ENCODE measurements at regions not wholly inside any gene's neighbourhood (a gene's known extent, or its start where the extent isn't known, plus 50 kb on each side); places are given as distances from the start of the nearest gene placed in this dataset.

GRCh38 chr20:12596863-12597262 lies 411.9 kb upstream of the SPTLC3 start:
- DNase-seq (ENCODE audit: low spot score, unreplicated experiment) = no peak
- no peaks in the 10 kb centered on the region for H3K27me3 Mint-ChIP-seq
- H3K4me1 Mint-ChIP-seq (ENCODE audit: low read depth) = peaks cover 17% of the 10 kb centered on the region
- no peaks in the 10 kb centered on the region for H3K36me3 Mint-ChIP-seq (ENCODE audit: insufficient read depth)
- H3K4me3 Mint-ChIP-seq (ENCODE audit: low read depth) = no peak overlapping the region
- no peaks in the 10 kb centered on the region for H3K9me3 Mint-ChIP-seq (ENCODE audit: low read depth)
- TF ChIP-seq, protein P1, sequence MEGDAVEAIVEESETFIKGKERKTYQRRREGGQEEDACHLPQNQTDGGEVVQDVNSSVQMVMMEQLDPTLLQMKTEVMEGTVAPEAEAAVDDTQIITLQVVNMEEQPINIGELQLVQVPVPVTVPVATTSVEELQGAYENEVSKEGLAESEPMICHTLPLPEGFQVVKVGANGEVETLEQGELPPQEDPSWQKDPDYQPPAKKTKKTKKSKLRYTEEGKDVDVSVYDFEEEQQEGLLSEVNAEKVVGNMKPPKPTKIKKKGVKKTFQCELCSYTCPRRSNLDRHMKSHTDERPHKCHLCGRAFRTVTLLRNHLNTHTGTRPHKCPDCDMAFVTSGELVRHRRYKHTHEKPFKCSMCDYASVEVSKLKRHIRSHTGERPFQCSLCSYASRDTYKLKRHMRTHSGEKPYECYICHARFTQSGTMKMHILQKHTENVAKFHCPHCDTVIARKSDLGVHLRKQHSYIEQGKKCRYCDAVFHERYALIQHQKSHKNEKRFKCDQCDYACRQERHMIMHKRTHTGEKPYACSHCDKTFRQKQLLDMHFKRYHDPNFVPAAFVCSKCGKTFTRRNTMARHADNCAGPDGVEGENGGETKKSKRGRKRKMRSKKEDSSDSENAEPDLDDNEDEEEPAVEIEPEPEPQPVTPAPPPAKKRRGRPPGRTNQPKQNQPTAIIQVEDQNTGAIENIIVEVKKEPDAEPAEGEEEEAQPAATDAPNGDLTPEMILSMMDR (IDR thresholded peaks at IDR 0.05; ENCODE audit: unreplicated experiment) = no peak
- H3K27ac Mint-ChIP-seq = no peak overlapping the region

GRCh38 chr20:12597551-12597950 lies 411.2 kb upstream of the SPTLC3 start:
- no peaks in the 10 kb centered on the region for H3K9me3 Mint-ChIP-seq (ENCODE audit: low read depth)
- no peaks in the 10 kb centered on the region for H3K36me3 Mint-ChIP-seq (ENCODE audit: insufficient read depth)
- TF ChIP-seq, protein P1 (IDR thresholded peaks at IDR 0.05; ENCODE audit: unreplicated experiment) = no peak
- no peak overlapping the region for H3K4me3 Mint-ChIP-seq (ENCODE audit: low read depth)
- peaks cover 15% of the 10 kb centered on the region for H3K4me1 Mint-ChIP-seq (ENCODE audit: low read depth)
- no peaks in the 10 kb centered on the region for H3K27me3 Mint-ChIP-seq
- no peak for DNase-seq (ENCODE audit: low spot score, unreplicated experiment)
- H3K27ac Mint-ChIP-seq = no peak overlapping the region

DNA sequence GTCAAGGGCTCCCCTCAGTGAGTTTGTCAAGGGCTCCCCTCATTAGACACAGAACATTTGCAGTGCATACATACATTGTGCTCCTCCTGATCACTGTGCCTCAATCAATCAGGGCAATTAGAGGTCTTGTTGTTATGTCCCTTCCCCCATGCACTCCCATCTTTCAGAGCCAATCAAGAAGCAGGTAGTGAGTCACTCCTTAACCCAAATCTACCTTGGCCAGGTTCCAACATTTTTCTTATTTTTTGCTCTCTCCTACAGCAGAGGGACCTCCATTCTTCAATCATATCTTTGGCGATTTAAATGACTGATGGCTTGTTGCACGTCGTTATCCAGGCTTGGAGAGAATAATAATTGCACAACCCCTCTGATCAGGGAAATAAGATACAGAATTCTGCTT lies 409.9 kb upstream of the SPTLC3 start:
- Mint-ChIP-seq H3K27ac (no peak overlapping the region), H3K4me3 (ENCODE audit: low read depth) (no peak overlapping the region), H3K27me3 (no peaks in the 10 kb centered on the region), H3K36me3 (ENCODE audit: insufficient read depth) (no peaks in the 10 kb centered on the region), H3K9me3 (ENCODE audit: low read depth) (no peaks in the 10 kb centered on the region), H3K4me1 (ENCODE audit: low read depth) (peaks cover 15% of the 10 kb centered on the region)
- TF ChIP-seq, protein P1 (IDR thresholded peaks at IDR 0.05; ENCODE audit: unreplicated experiment) = no peak
- DNase-seq (ENCODE audit: low spot score, unreplicated experiment) = no peak

DNA sequence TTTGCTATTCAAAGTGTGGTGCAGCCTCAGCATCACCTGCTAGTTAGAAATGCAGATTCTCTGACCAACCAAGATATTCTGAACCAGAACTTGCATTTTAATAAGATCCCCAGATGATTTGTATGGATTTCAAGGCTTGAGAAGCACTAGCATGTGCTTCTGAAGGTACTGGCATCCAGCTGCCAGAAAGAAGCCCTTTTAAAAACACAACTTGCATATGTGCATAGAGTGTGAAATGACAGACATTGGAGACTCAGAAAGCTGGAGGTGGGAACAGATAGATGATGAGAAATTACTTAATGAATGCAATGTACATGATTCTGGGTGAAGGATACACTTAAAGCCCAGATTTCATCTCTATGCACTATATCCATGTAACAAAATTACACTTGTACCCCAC lies 409.3 kb upstream of the SPTLC3 start:
- Mint-ChIP-seq H3K36me3 (ENCODE audit: insufficient read depth) (no peaks in the 10 kb centered on the region), H3K27ac (no peak overlapping the region), H3K4me1 (ENCODE audit: low read depth) (peaks cover 15% of the 10 kb centered on the region), H3K27me3 (no peaks in the 10 kb centered on the region), H3K4me3 (ENCODE audit: low read depth) (no peak overlapping the region), H3K9me3 (ENCODE audit: low read depth) (no peaks in the 10 kb centered on the region)
- TF ChIP-seq, protein P1 (IDR thresholded peaks at IDR 0.05; ENCODE audit: unreplicated experiment) = no peak
- no peak for DNase-seq (ENCODE audit: low spot score, unreplicated experiment)

DNA sequence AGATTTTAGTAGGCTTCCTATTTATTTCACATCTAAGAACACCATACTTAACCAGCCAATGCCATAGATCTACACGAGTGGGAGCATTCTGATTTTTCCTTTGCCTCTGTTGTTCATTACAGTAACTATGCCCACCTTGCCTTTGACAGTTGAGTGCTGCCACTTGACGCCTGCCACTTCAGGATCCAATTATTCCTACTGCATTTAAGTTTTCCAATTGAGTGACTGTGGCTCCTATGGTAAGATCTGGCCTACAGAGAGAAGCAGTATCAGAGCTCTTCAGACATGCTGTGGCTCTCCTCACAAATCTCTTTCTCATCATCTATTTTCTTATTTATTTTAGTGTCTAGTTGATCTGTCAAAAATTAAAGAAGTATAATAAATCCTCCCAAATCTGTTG lies 403.0 kb upstream of the SPTLC3 start:
- no peaks in the 10 kb centered on the region for H3K27me3 Mint-ChIP-seq
- no peaks in the 10 kb centered on the region for H3K4me1 Mint-ChIP-seq (ENCODE audit: low read depth)
- no peak for DNase-seq (ENCODE audit: low spot score, unreplicated experiment)
- H3K4me3 Mint-ChIP-seq (ENCODE audit: low read depth) = no peak overlapping the region
- TF ChIP-seq, protein P1 (IDR thresholded peaks at IDR 0.05; ENCODE audit: unreplicated experiment) = no peak
- no peaks in the 10 kb centered on the region for H3K36me3 Mint-ChIP-seq (ENCODE audit: insufficient read depth)
- H3K9me3 Mint-ChIP-seq (ENCODE audit: low read depth) = no peaks in the 10 kb centered on the region
- H3K27ac Mint-ChIP-seq = no peak overlapping the region

Data from progenitor cell of endocrine pancreas (in vitro differentiated cells).